CD14-positive monocyte (primary cell): ENCODE measurements at regions not wholly inside any gene's neighbourhood (a gene's known extent, or its start where the extent isn't known, plus 50 kb on each side); places are given as distances from the start of the nearest gene placed in this dataset.

Source experiments
- DNase-seq, 3 donors: peaks; one replicate each; pipeline ENCODE4 v3.0.0-alpha.2; 2011 to 2022
- H2AFZ ChIP-seq: 2 replicates; pipeline ENCODE4 v1.6.0; 2012; ENCODE audit warnings: mild to moderate bottlenecking, low read depth, low read length, inconsistent platforms; ENCODE audit not compliant: insufficient read depth, poor library complexity, severe bottlenecking
- H3K27ac ChIP-seq, 2 donors: 1 replicate in 1 of 2; 2 replicates in 1 of 2; pipeline ENCODE4 v1.5.1; 2012 to 2013; ENCODE audit warnings: low read length in 2 of 2, control low read depth in 1 of 2, inconsistent platforms in 1 of 2, low read depth in 1 of 2, mild to moderate bottlenecking in 1 of 2
- H3K27me3 ChIP-seq, 2 donors: one replicate each; pipeline versions ENCODE4 v1.6.0 to v1.6.1; 2011 to 2013; ENCODE audit warnings: low read length in 2 of 2; ENCODE audit not compliant: control insufficient read depth in 2 of 2, insufficient read depth in 2 of 2
- H3K36me3 ChIP-seq, 2 donors: replicated peaks in 1 of 2; 1 replicate in 1 of 2; 2 replicates in 1 of 2; pipeline versions ENCODE4 v1.5.1 to v1.6.1; 2012 to 2013; ENCODE audit warnings: low read length in 2 of 2, control low read depth in 1 of 2, inconsistent platforms in 1 of 2, mild to moderate bottlenecking in 1 of 2; ENCODE audit not compliant: insufficient read depth in 2 of 2, control insufficient read depth in 1 of 2
- H3K4me1 ChIP-seq, 2 donors: 1 replicate in 1 of 2; 2 replicates in 1 of 2; pipeline versions ENCODE4 v1.5.1 to v1.6.1; 2012 to 2013; ENCODE audit warnings: low read length in 2 of 2, control low read depth in 1 of 2, inconsistent platforms in 1 of 2, mild to moderate bottlenecking in 1 of 2, moderate library complexity in 1 of 2; ENCODE audit not compliant: insufficient read depth in 2 of 2, control insufficient read depth in 1 of 2
- H3K4me2 ChIP-seq: replicated peaks from 2 replicates; pipeline ENCODE3; 2012; ENCODE audit warnings: low read length, moderate library complexity, mild to moderate bottlenecking; ENCODE audit not compliant: poor library complexity, severe bottlenecking; ENCODE audit errors: extremely low read depth
- H3K4me3 ChIP-seq, 3 experiments: fragments of 200-600 bp in 1 of 3; sonication (generic) in 1 of 3; replicated peaks in 1 of 3; 1 replicate in 2 of 3; 2 replicates in 1 of 3; pipeline ENCODE4 v1.5.1; 2011 to 2013; ENCODE audit warnings: low read length in 3 of 3, mild to moderate bottlenecking in 3 of 3, control low read depth in 2 of 3, low read depth in 2 of 3, inconsistent platforms in 1 of 3, moderate library complexity in 1 of 3
- H3K79me2 ChIP-seq: 2 replicates; pipeline ENCODE4 v1.6.0; 2012; ENCODE audit warnings: mild to moderate bottlenecking, control low read depth, inconsistent platforms, low read length, moderate library complexity; ENCODE audit not compliant: insufficient read depth
- H3K9ac ChIP-seq: 2 replicates; pipeline ENCODE4 v1.6.0; 2017; ENCODE audit warnings: low read length, mild to moderate bottlenecking; ENCODE audit not compliant: insufficient read depth, poor library complexity, severe bottlenecking
- H3K9me3 ChIP-seq, 2 donors: replicated peaks in 1 of 2; 1 replicate in 1 of 2; 2 replicates in 1 of 2; pipeline versions ENCODE4 v1.5.1 to v1.6.1; 2012 to 2013; ENCODE audit warnings: low read length in 2 of 2, control low read depth in 1 of 2; ENCODE audit not compliant: control insufficient read depth in 1 of 2, insufficient read depth in 1 of 2
- H4K20me1 ChIP-seq: 2 replicates; pipeline ENCODE4 v1.6.0; 2012; ENCODE audit warnings: mild to moderate bottlenecking, low read length, control low read depth, moderate library complexity; ENCODE audit not compliant: insufficient read depth
- H3K27ac Mint-ChIP-seq, 7 donors: one replicate each; pipeline ENCODE4 v1.8.0; 2020; ENCODE audit warnings: mild to moderate bottlenecking in 7 of 7, mixed read lengths in 7 of 7, moderate library complexity in 6 of 7, inconsistent platforms in 2 of 7
- H3K27me3 Mint-ChIP-seq, 3 donors: one replicate each; pipeline ENCODE4 v1.8.0; 2021 to 2022; ENCODE audit warnings: low read depth in 3 of 3, mild to moderate bottlenecking in 3 of 3, mixed read lengths in 3 of 3, moderate library complexity in 3 of 3, inconsistent platforms in 1 of 3
- H3K36me3 Mint-ChIP-seq, 2 donors: one replicate each; pipeline ENCODE4 v1.8.0; 2020; ENCODE audit warnings: mixed read lengths in 2 of 2, inconsistent platforms in 1 of 2, mild to moderate bottlenecking in 1 of 2
- H3K4me1 Mint-ChIP-seq: one replicate; pipeline ENCODE4 v1.8.0; 2020; ENCODE audit warnings: mild to moderate bottlenecking, mixed read lengths
- H3K4me3 Mint-ChIP-seq, 2 donors: one replicate each; pipeline ENCODE4 v1.8.0; 2020; ENCODE audit warnings: mild to moderate bottlenecking in 2 of 2, mixed read lengths in 2 of 2, moderate library complexity in 1 of 2
- H3K9me3 Mint-ChIP-seq, 7 donors: one replicate each; pipeline ENCODE4 v1.8.0; 2020 to 2022; ENCODE audit warnings: mixed read lengths in 7 of 7, mild to moderate bottlenecking in 6 of 7, moderate library complexity in 6 of 7, inconsistent platforms in 2 of 7
- WGBS: methylation state at CpG from one replicate; pipeline ENCODE4 v1.1.5; 2013; ENCODE audit warnings: missing lambda C conversion rate; ENCODE audit not compliant: insufficient coverage; 5-methylcytosine and 5-hydroxymethylcytosine counted together
- intact Hi-C, 2 donors: fragments of 100-400 bp; cut with micrococcal nuclease; formaldehyde crosslinking; loops; one replicate each; pipeline versions ENCODE4 v1.15.0 to v1.15.1; 2023
- TF ChIP-seq, protein P1 (sequence below): fragments of 200-600 bp; IDR thresholded peaks from one replicate; pipeline ENCODE4 v1.8.0; 2022; ENCODE audit warnings: antibody characterized with exemption, mild to moderate bottlenecking

- H3K9me3 Mint-ChIP-seq: peaks cover 0 to 5% (median 0%) of the 10 kb centered on the region in 7 donors
- H3K27ac Mint-ChIP-seq: no peak overlapping the region
- H3K4me3 ChIP-seq: no peak overlapping the region
- H3K9me3 ChIP-seq: peaks cover 0 to 7% of the 10 kb centered on the region in 2 donors
- no peak for DNase-seq
- intact Hi-C loops: no loop called here
- H3K27ac ChIP-seq: no peak overlapping the region
- H4K20me1 ChIP-seq: no peaks in the 10 kb centered on the region
- no peaks in the 10 kb centered on the region for H3K36me3 Mint-ChIP-seq
- H3K4me3 Mint-ChIP-seq: no peak overlapping the region
- no peak overlapping the region for H3K9ac ChIP-seq
- H3K4me1 ChIP-seq: no peaks in the 10 kb centered on the region
- H2AFZ ChIP-seq: no peak overlapping the region
- H3K4me1 Mint-ChIP-seq: no peaks in the 10 kb centered on the region
- H3K79me2 ChIP-seq: no peaks in the 10 kb centered on the region
- WGBS: 100% methylated on average over 1 of the region's 1 CpG
- H3K36me3 ChIP-seq: no peaks in the 10 kb centered on the region
- no peaks in the 10 kb centered on the region for H3K27me3 Mint-ChIP-seq
- TF ChIP-seq, protein P1, sequence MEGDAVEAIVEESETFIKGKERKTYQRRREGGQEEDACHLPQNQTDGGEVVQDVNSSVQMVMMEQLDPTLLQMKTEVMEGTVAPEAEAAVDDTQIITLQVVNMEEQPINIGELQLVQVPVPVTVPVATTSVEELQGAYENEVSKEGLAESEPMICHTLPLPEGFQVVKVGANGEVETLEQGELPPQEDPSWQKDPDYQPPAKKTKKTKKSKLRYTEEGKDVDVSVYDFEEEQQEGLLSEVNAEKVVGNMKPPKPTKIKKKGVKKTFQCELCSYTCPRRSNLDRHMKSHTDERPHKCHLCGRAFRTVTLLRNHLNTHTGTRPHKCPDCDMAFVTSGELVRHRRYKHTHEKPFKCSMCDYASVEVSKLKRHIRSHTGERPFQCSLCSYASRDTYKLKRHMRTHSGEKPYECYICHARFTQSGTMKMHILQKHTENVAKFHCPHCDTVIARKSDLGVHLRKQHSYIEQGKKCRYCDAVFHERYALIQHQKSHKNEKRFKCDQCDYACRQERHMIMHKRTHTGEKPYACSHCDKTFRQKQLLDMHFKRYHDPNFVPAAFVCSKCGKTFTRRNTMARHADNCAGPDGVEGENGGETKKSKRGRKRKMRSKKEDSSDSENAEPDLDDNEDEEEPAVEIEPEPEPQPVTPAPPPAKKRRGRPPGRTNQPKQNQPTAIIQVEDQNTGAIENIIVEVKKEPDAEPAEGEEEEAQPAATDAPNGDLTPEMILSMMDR: no peak
- H3K4me2 ChIP-seq: no peak overlapping the region
- no peaks in the 10 kb centered on the region for H3K27me3 ChIP-seq
These were observed 84.7 kb upstream of the LRATD1 start for GRCh38 chr2:14547830-14548229.

DNA sequence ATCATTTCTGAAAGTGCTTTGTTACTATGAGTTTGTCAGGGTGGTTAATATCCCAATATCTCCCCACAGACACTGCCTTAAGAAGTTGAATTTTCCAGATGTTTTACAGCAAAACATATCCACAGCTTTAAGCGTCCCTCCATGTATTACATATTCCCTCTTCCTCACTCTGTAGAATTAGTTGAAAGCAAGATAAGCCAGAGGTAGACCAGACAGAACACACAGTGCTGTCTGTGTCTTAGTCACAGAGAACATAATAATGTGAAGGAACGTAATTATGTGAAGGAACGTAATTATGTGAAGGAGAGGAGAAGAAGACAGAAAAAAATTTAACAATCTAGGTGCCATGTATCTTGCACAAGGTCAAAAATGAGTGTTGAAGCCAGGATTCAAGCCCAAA, 81.9 kb upstream of the LRATD1 start:
- H3K36me3 ChIP-seq: no peaks in the 10 kb centered on the region
- no CpG with 5 or more reads among the region's 3 CpGs for WGBS
- no peak overlapping the region for H3K9ac ChIP-seq
- H2AFZ ChIP-seq: no peak overlapping the region
- Mint-ChIP-seq H3K27ac (no peak overlapping the region), H3K36me3 (no peaks in the 10 kb centered on the region), H3K27me3 (no peaks in the 10 kb centered on the region), H3K9me3 (peaks cover 0 to 4% (median 0%) of the 10 kb centered on the region in 7 donors), H3K4me3 (no peak overlapping the region), H3K4me1 (no peaks in the 10 kb centered on the region)
- no peaks in the 10 kb centered on the region for H3K4me1 ChIP-seq
- H4K20me1 ChIP-seq: no peaks in the 10 kb centered on the region
- DNase-seq: no peak
- TF ChIP-seq, protein P1: no peak
- no peaks in the 10 kb centered on the region for H3K79me2 ChIP-seq
- no peak overlapping the region for H3K4me3 ChIP-seq
- no peak overlapping the region for H3K4me2 ChIP-seq
- H3K27me3 ChIP-seq: no peaks in the 10 kb centered on the region
- intact Hi-C loops: no loop called here
- H3K27ac ChIP-seq: no peak overlapping the region
- no peaks in the 10 kb centered on the region for H3K9me3 ChIP-seq
